ENCODE measurements at regions not wholly inside any gene's neighbourhood (a gene's known extent, or its start where the extent isn't known, plus 50 kb on each side); places are given as distances from the start of the nearest gene placed in this dataset.

DNA sequence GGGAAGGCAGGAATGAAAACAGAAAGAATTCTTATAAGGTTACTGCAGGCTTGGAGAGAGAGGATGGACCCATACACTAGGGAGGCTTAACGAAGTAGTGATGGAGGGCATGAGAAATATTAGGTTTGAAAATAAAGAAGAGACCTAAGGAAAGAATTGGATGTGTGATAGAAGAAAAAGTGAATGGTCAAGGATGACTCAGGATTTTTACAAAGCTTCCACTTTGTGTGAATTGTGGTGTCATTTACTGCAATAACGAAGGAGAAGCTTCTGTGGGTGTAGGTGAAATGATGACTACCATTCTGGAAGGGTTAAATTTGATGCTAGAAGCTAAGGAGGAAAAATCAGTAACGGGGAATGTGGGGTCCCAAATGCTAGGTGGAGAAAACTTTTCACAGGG is 191.2 kb downstream of the UTRN start:
- Histone ChIP-seq H3K4me3 (ENCODE audit: extremely low read depth in 1 of 4, insufficient read depth in 2 of 4, low read depth in 3 of 4, low read length in 4 of 4) (no peak overlapping the region), H2BK120ac (replicated peaks; ENCODE audit: low read depth, low read length) (no peak overlapping the region), H3K56ac (replicated peaks; ENCODE audit: insufficient read length, low read depth, low read length) (no peak overlapping the region), H4K8ac (ENCODE audit: extremely low read depth, insufficient read depth, low read length) (no peak overlapping the region), H2BK15ac (ENCODE audit: low read length) (no peak overlapping the region), H2BK20ac (ENCODE audit: low read length) (no peak overlapping the region), H3K4ac (replicated peaks; ENCODE audit: insufficient read length, low read depth, low read length) (no peak overlapping the region), H3K27me3 (replicated peaks in 1 of 4; ENCODE audit: control insufficient read depth in 3 of 4, extremely low read depth in 1 of 4, insufficient read depth in 3 of 4, low read length in 3 of 4) (no peaks in the 10 kb centered on the region), H2BK12ac (ENCODE audit: low read depth, low read length) (no peak overlapping the region), H3K14ac (ENCODE audit: insufficient read length) (no peak overlapping the region), H4K91ac (replicated peaks; ENCODE audit: insufficient read length, low read length) (no peak overlapping the region), H3K79me2 (ENCODE audit: control insufficient read depth in 1 of 2, insufficient read depth in 2 of 2, low read length in 2 of 2) (no peaks in the 10 kb centered on the region), H2AFZ (ENCODE audit: low read length) (no peak overlapping the region), H3K23ac (ENCODE audit: insufficient read length) (no peak overlapping the region), H3K4me1 (replicated peaks in 1 of 4; ENCODE audit: control insufficient read depth in 3 of 4, insufficient read depth in 4 of 4, low read length in 3 of 4) (no peaks in the 10 kb centered on the region), H3K4me2 (ENCODE audit: insufficient read depth in 1 of 2, low read depth in 2 of 2, low read length in 2 of 2) (no peak overlapping the region), H3K79me1 (ENCODE audit: low read depth, low read length) (no peaks in the 10 kb centered on the region), H4K5ac (ENCODE audit: insufficient read length, low read depth, low read length) (no peak overlapping the region), H3K9ac (replicated peaks in 1 of 4; ENCODE audit: extremely low read depth in 1 of 4, low read depth in 3 of 4, low read length in 3 of 4) (no peak overlapping the region), H3K23me2 (ENCODE audit: low read depth, low read length) (no peaks in the 10 kb centered on the region; the same call in 1 of the 2 replicates), H3K27ac (ENCODE audit: low read depth, low read length) (no peak overlapping the region), H2BK5ac (ENCODE audit: low read depth, low read length) (no peak overlapping the region), H3K18ac (ENCODE audit: extremely low read depth, low read length) (no peak overlapping the region), H4K20me1 (replicated peaks in 1 of 2; ENCODE audit: control insufficient read depth in 1 of 2, insufficient read depth in 2 of 2, low read length in 2 of 2) (no peaks in the 10 kb centered on the region), H3K36me3 (ENCODE audit: control insufficient read depth in 2 of 4, insufficient read depth in 4 of 4, low read length in 3 of 4) (peaks cover 0 to 28% (median 6%) of the 10 kb centered on the region in 4 experiments; a peak in 4 of 8 replicates), H3K9me3 (ENCODE audit: insufficient read depth in 2 of 2, low read depth in 1 of 2, low read length in 1 of 2) (no peaks in the 10 kb centered on the region), H2AK5ac (ENCODE audit: low read depth, low read length) (no peak overlapping the region)
- POLR2A ChIA-PET (ENCODE audit: partially characterized antibody), result interaction anchor here (1.0 kb wide), 1 partner anchor 9 kb away, joined by 3 read pairs; no protein-coding TSS in a partner anchor
- 89% methylated on average over 3 of the region's 3 CpGs; no CpG with 5 or more reads in 1 of the 2 experiments for WGBS, 2 experiments (ENCODE audit: extremely low coverage in 1 of 2, insufficient coverage in 1 of 2, insufficient read length in 1 of 2, insufficient replicate concordance in 2 of 2, low coverage in 1 of 2, low lambda C conversion rate in 2 of 2, missing lambda C conversion rate in 1 of 2)
- FAIRE-seq (no peak), DNase-seq (ENCODE audit: low read depth in 1 of 2, low spot score in 2 of 2) (no peak)
- CTCF ChIA-PET (ENCODE audit: partially characterized antibody), result interaction anchor here (1.0 to 1.1 kb wide), 2 partner anchors 22 to 185 kb away, joined by 3 read pairs; no protein-coding TSS in a partner anchor
- TF ChIP-seq SIRT6 (IDR thresholded peaks at IDR 0.05; ENCODE audit: low read length), result no peak
- TF ChIP-seq RBBP5 (IDR thresholded peaks at IDR 0.05; ENCODE audit: borderline replicate concordance, low read depth, low read length), result no peak
- no peak for TF ChIP-seq YY1 (IDR thresholded peaks at IDR 0.05; ENCODE audit: low read depth, low read length)
- TF ChIP-seq EZH2 (IDR thresholded peaks at IDR 0.05; ENCODE audit: low read depth, low read length, severe bottlenecking), result no peak
- no peak for TF ChIP-seq POLR2AphosphoS5 (IDR thresholded peaks at IDR 0.05; ENCODE audit: low read depth, low read length)
- TF ChIP-seq HDAC2 (IDR thresholded peaks at IDR 0.05; ENCODE audit: borderline replicate concordance in 1 of 2, low read depth in 2 of 2, low read length in 2 of 2), result no peak
- no peak for TF ChIP-seq POLR2A (IDR thresholded peaks at IDR 0.05; ENCODE audit: control extremely low read depth in 1 of 2, low read depth in 2 of 2, low read length in 2 of 2)

Data from H1 (cell line).